VCaP (cell line): ENCODE measurements at regions not wholly inside any gene's neighbourhood (a gene's known extent, or its start where the extent isn't known, plus 50 kb on each side); places are given as distances from the start of the nearest gene placed in this dataset.

Experiments
- H3K27ac ChIP-seq: fragments of 450-650 bp; 2 replicates; pipeline ENCODE4 v1.5.1; 2017
- CTCF ChIP-seq: fragments of 450-650 bp; conservative IDR thresholded peaks from 2 replicates; pipeline ENCODE4 v1.5.1; 2017; ENCODE audit warnings: mild to moderate bottlenecking, moderate library complexity

DNA sequence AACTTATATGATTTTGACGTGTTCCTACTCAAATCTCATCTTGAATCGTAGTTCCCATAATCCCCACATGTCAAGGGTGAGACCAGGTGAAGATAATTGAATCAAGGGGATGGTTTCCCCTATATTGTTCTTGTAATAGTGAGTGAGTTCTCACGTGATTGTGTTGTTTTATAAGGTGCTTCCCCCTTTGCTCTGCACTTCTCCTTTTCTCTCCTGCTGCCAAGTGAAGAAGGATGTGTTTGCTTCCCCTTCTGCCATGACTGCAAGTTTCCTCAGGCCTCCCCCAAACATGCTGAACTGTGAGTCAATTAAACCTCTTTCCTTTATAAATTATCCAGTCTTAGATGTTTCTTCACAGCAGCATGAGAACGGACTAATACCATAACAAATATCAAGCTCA, 83.2 kb downstream of the MANEA start:
- H3K27ac ChIP-seq: no peak overlapping the region
- no peak for TF ChIP-seq CTCF

DNA sequence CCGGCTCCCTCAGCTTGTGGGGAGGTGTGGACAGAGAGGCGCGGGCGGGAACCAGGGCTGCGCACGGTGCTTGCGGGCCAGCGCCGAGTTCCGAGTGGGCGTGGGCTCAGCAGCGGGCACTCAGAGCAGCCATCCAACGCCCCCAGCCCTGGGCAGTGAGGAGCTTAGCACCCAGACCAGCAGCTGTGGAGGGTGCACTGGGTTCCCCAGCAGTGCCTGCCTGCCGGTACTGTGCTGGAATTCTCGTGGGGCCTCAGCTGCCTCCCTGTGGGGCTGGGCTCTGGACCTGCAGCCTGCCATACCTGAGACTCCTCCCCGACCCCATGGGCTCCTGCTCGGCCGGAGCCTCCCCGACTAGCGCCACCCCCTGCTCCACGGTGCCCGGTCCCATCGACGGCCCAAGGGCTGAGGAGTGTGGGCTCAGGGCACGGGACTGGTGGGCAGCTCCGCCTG, 92.7 kb downstream of the MANEA start:
- no peak for TF ChIP-seq CTCF
- H3K27ac ChIP-seq: no peak overlapping the region

DNA sequence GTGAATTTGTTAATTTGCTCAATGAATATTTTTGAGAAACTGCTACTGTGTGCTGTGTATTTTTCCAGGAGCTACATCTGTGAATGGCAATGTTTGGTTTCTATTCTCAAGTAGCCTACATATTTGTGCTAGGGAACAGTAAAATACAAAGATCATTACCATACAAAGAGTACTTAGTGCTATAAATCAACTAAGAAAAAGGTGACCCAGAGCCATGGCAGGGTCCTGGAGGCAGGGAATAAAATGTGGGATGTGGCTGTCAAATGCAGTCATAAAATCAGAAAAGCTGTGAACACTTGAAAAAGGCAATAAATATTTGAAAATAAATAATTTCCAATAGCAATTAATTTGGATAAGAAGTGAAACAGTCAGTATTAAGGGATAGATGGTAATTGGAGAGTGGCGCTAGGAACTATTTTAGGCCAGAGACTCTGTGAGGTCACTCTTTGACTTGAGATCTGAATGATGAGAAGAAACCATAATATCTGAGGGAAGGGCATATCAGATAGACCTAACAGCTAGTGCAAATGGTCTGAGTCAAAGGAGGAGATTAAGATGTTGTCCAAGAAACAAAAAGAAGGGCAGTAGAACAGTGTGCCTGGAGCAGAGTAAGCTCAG, 98.8 kb downstream of the MANEA start:
- no peak for TF ChIP-seq CTCF
- H3K27ac ChIP-seq: no peak overlapping the region

DNA sequence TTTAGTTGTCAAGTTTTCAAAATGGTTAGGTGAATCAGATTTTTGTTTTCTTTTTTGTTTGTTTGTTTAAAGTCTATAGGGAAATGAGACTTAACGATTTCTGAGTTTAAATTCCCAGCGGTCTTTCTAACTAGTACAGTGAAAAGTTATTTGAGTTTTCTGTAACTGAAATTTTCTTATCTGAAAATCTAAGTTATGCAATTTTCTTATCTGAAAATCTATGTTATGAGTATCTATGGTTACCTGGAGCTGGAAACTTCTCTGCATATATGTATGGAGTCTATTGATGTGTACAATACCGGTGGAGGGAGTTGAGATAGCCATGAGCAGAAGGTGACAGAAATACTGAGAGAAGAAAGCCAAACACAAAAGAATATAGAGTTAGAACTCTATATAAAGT, 102.6 kb downstream of the MANEA start:
- H3K27ac ChIP-seq: no peak overlapping the region
- TF ChIP-seq CTCF: no peak

DNA sequence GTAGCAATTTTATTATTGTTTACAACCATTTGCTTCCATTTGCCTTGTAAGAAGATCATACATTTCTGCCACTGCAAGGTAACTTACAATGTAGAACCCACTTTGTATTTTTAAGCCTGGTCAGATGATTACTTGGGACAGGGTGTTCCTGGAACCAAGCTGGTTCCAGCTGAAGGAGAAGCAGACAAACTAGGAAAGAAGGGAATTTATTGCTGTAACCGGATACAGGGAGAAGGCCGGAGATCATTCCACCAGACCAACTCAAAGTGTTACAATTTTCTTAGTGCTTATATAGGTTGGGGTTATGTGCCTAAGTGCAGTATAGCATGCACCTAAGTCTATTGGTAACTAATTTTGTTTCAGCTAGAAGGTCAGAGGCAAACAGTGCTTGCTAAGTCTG, 104.4 kb downstream of the MANEA start:
- TF ChIP-seq CTCF: no peak
- H3K27ac ChIP-seq: peak overlapping the region; percentile 0; the same call in 1 of the 2 replicates

- H3K27ac ChIP-seq: no peak overlapping the region
- TF ChIP-seq CTCF: no peak
Observed at GRCh38 chr6:95682476-95682875, 105.1 kb downstream of the MANEA start.

GRCh38 chr6:95685822-95686221, 108.5 kb downstream of the MANEA start:
- no peak for TF ChIP-seq CTCF
- H3K27ac ChIP-seq: no peak overlapping the region
